Loucy (cell line): ENCODE measurements at regions not wholly inside any gene's neighbourhood (a gene's known extent, or its start where the extent isn't known, plus 50 kb on each side); places are given as distances from the start of the nearest gene placed in this dataset.
"Not testable (repeated sequence)": the region's sequence is repeated elsewhere in the genome, so short reads cannot be mapped to it uniquely, and the experiment has no call there.

Experiments
- H2AFZ ChIP-seq: fragments of 200-600 bp; sonication (generic); 2 replicates; pipeline ENCODE4 v1.6.0; 2016; ENCODE audit warnings: antibody characterized with exemption, mild to moderate bottlenecking, low read length, moderate library complexity
- H3F3A ChIP-seq: fragments of 200-600 bp; 2 replicates; pipeline ENCODE4 v1.6.0; 2016; ENCODE audit warnings: antibody characterized with exemption, low read depth, mild to moderate bottlenecking
- H3K27me3 ChIP-seq: fragments of 200-600 bp; sonication (generic); 2 replicates; pipeline ENCODE4 v1.6.1; 2014; ENCODE audit warnings: low read length, mild to moderate bottlenecking; ENCODE audit not compliant: insufficient read depth, poor library complexity, severe bottlenecking
- H3K36me3 ChIP-seq: fragments of 200-600 bp; sonication (generic); 2 replicates; pipeline ENCODE4 v1.6.1; 2016; ENCODE audit warnings: low read length; ENCODE audit not compliant: insufficient read depth
- H3K4me1 ChIP-seq: fragments of 200-600 bp; sonication (generic); 2 replicates; pipeline ENCODE4 v1.5.1; 2014; ENCODE audit warnings: low read length, mild to moderate bottlenecking; ENCODE audit not compliant: insufficient read depth, poor library complexity, severe bottlenecking
- H3K4me2 ChIP-seq: fragments of 200-600 bp; sonication (generic); 2 replicates; pipeline ENCODE4 v1.6.0; 2014; ENCODE audit warnings: antibody characterized with exemption, low read length, low read depth, mild to moderate bottlenecking; ENCODE audit not compliant: poor library complexity, severe bottlenecking
- H3K4me3 ChIP-seq: fragments of 200-600 bp; sonication (generic); 2 replicates; pipeline ENCODE4 v1.5.1; 2014; ENCODE audit warnings: low read length, mild to moderate bottlenecking, mixed read lengths; ENCODE audit not compliant: poor library complexity, severe bottlenecking
- H3K79me2 ChIP-seq: fragments of 200-600 bp; sonication (generic); 2 replicates; pipeline ENCODE4 v1.6.1; 2014; ENCODE audit warnings: low read length; ENCODE audit not compliant: insufficient read depth
- H3K9ac ChIP-seq: fragments of 200-600 bp; sonication (generic); 2 replicates; pipeline ENCODE4 v1.6.0; 2014; ENCODE audit warnings: mild to moderate bottlenecking, low read depth, low read length, moderate library complexity; ENCODE audit not compliant: poor library complexity, severe bottlenecking
- H3K9me2 ChIP-seq: fragments of 200-600 bp; sonication (generic); replicated peaks from 2 replicates; pipeline ENCODE4 v1.6.1; 2016; ENCODE audit warnings: low read depth, low read length, mixed read lengths
- H3K9me3 ChIP-seq: fragments of 200-600 bp; sonication (generic); 2 replicates; pipeline ENCODE4 v1.6.1; 2014; ENCODE audit warnings: mild to moderate bottlenecking, antibody characterized with exemption, low read length, low read depth; ENCODE audit not compliant: insufficient read depth
- H4K20me1 ChIP-seq: fragments of 200-600 bp; sonication (generic); 2 replicates; pipeline ENCODE4 v1.6.0; 2014; ENCODE audit warnings: antibody characterized with exemption, low read length, mild to moderate bottlenecking; ENCODE audit not compliant: insufficient read depth, poor library complexity, severe bottlenecking
- EZH2phosphoT487 ChIP-seq: fragments of 200-600 bp; IDR thresholded peaks from 2 replicates; pipeline ENCODE4 v1.6.1; 2018; ENCODE audit warnings: antibody characterized with exemption, mild to moderate bottlenecking, moderate library complexity, borderline replicate concordance
- TF ChIP-seq, protein P1 (sequence below): fragments of 200-600 bp; sonication (generic); conservative IDR thresholded peaks from 2 replicates; pipeline ENCODE4 v1.5.1; 2014; ENCODE audit warnings: mild to moderate bottlenecking, antibody characterized with exemption, low read length

GRCh38 chr14:105913221-105913620 lies 386.8 kb downstream of the TMEM121 start:
- Histone ChIP-seq H3F3A (no peaks in the 10 kb centered on the region), H3K27me3 (no peaks in the 10 kb centered on the region), H2AFZ (no peak overlapping the region), H3K4me3 (no peak overlapping the region), H3K9me3 (no peaks in the 10 kb centered on the region), H3K4me2 (no peak overlapping the region), H3K9me2 (no peaks in the 10 kb centered on the region), H4K20me1 (peaks cover 2% of the 10 kb centered on the region), H3K9ac (no peak overlapping the region), H3K79me2 (peaks cover 96% of the 10 kb centered on the region), H3K4me1 (peaks cover 22% of the 10 kb centered on the region), H3K36me3 (no peaks in the 10 kb centered on the region)
- TF ChIP-seq, protein P1, sequence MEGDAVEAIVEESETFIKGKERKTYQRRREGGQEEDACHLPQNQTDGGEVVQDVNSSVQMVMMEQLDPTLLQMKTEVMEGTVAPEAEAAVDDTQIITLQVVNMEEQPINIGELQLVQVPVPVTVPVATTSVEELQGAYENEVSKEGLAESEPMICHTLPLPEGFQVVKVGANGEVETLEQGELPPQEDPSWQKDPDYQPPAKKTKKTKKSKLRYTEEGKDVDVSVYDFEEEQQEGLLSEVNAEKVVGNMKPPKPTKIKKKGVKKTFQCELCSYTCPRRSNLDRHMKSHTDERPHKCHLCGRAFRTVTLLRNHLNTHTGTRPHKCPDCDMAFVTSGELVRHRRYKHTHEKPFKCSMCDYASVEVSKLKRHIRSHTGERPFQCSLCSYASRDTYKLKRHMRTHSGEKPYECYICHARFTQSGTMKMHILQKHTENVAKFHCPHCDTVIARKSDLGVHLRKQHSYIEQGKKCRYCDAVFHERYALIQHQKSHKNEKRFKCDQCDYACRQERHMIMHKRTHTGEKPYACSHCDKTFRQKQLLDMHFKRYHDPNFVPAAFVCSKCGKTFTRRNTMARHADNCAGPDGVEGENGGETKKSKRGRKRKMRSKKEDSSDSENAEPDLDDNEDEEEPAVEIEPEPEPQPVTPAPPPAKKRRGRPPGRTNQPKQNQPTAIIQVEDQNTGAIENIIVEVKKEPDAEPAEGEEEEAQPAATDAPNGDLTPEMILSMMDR, result no peak
- no peak for TF ChIP-seq EZH2phosphoT487

DNA sequence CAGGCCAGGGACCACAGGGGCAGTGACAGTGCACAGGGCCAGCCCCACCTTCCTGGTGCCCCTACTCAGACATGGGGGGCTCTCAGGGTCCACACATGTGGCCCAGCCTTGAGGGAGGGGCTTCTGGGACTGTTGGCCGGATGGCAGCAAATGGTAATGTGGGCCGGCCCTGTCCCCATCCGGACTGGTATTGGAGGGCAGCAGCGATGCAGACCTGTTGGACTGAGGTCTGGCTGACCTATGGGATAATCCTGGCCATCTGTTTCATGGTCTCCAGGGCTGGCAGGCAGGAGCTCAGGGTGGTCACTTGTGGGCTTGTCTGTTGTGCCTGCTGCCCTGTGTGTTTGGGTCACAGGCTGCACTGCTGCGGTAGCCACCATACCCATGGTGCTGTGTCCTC lies 387.5 kb downstream of the TMEM121 start:
- H3K36me3 ChIP-seq, result no peaks in the 10 kb centered on the region
- H3K9ac ChIP-seq, result no peak overlapping the region
- TF ChIP-seq, protein P1, result no peak
- no peak for TF ChIP-seq EZH2phosphoT487
- no peaks in the 10 kb centered on the region for H3K9me3 ChIP-seq
- peaks cover 20% of the 10 kb centered on the region for H3K4me1 ChIP-seq
- H3K9me2 ChIP-seq, result no peaks in the 10 kb centered on the region
- no peaks in the 10 kb centered on the region for H3K27me3 ChIP-seq
- H4K20me1 ChIP-seq, result peaks cover 2% of the 10 kb centered on the region
- H3K4me3 ChIP-seq, result no peak overlapping the region
- peaks cover 95% of the 10 kb centered on the region for H3K79me2 ChIP-seq
- H3F3A ChIP-seq, result no peaks in the 10 kb centered on the region
- H2AFZ ChIP-seq, result no peak overlapping the region
- no peak overlapping the region for H3K4me2 ChIP-seq

DNA sequence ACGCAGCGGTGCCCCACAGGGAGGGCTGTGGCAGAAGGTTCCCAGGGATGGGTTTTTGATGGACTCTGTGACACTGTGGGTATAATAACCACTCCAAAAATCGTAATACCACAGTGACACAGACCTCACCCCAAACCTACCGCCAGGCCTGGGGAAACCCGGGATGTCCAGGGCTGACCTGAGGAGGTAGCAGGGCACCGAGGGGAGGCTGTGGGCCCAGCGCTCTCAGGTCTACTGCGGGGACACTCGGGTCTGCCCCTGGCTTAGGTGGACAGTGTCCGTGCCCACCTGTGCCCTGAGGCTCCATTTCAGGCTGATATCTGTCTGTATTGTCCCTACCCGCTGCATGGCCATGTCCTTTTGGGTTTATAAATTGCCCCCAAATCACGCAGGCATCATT lies 387.9 kb downstream of the TMEM121 start:
- not testable (repeated sequence) for H3K9ac ChIP-seq, H3K4me2 ChIP-seq, H3K9me2 ChIP-seq, H4K20me1 ChIP-seq, H3K27me3 ChIP-seq, H3K36me3 ChIP-seq, H3F3A ChIP-seq, H3K9me3 ChIP-seq, H3K4me3 ChIP-seq, H2AFZ ChIP-seq
- Histone ChIP-seq H3K79me2 (peaks cover 95% of the 10 kb centered on the region), H3K4me1 (peaks cover 17% of the 10 kb centered on the region)

- H3K9ac ChIP-seq, result no peak overlapping the region
These were observed 388.5 kb downstream of the TMEM121 start for GRCh38 chr14:105914738-105915385.

GRCh38 chr14:105915546-105915945 lies 389.2 kb downstream of the TMEM121 start:
- not testable (repeated sequence) for H4K20me1 ChIP-seq, H3K9ac ChIP-seq, H3K9me2 ChIP-seq, H3K4me2 ChIP-seq, H3F3A ChIP-seq, H3K9me3 ChIP-seq, H2AFZ ChIP-seq, H3K27me3 ChIP-seq, H3K36me3 ChIP-seq, H3K4me1 ChIP-seq, H3K4me3 ChIP-seq
- H3K79me2 ChIP-seq, result peaks cover 90% of the 10 kb centered on the region

More at GRCh38 chr14:105914738-105915385, 388.5 kb downstream of the TMEM121 start:
- H3K4me2 ChIP-seq, result no peak overlapping the region
- H3K36me3 ChIP-seq, result no peaks in the 10 kb centered on the region
- TF ChIP-seq, protein P1, result no peak
- no peak for TF ChIP-seq EZH2phosphoT487
- no peak overlapping the region for H3K4me3 ChIP-seq
- peaks cover 12% of the 10 kb centered on the region for H3K4me1 ChIP-seq
- no peaks in the 10 kb centered on the region for H3K9me3 ChIP-seq
- no peak overlapping the region for H2AFZ ChIP-seq
- H3K79me2 ChIP-seq, result peaks cover 95% of the 10 kb centered on the region
- H4K20me1 ChIP-seq, result peaks cover 2% of the 10 kb centered on the region
- no peaks in the 10 kb centered on the region for H3K27me3 ChIP-seq
- H3K9me2 ChIP-seq, result no peaks in the 10 kb centered on the region
- no peaks in the 10 kb centered on the region for H3F3A ChIP-seq
